HCT116 (cell line): ENCODE measurements at regions not wholly inside any gene's neighbourhood (a gene's known extent, or its start where the extent isn't known, plus 50 kb on each side); places are given as distances from the start of the nearest gene placed in this dataset.

Experiments used
- ATAC-seq: fragments of 200-7000 bp; cut with Tn5 transposase; 2 replicates; pipeline ENCODE4 v1.9.1; 2020; ENCODE audit warnings: mild to moderate bottlenecking, moderate library complexity
- BruUV-seq: library from RNA; stranded (reverse); fragments of 400-500 nt; replicated peaks from 2 replicates; lab custom pipeline; 2021; lab: Mats Ljungman, UMichigan
- CTCF ChIA-PET: fragments of 300-600 bp; sonication (Branson Sonifier 250); formaldehyde crosslinking; loops from one replicate; lab custom pipeline; 2021; ENCODE audit warnings: antibody characterized with exemption; lab: Charles Lee
- POLR2A ChIA-PET: fragments of 300-600, 350-600 bp; sonication (Branson Sonifier 250); formaldehyde crosslinking; loops from one replicate; lab custom pipeline; 2021; ENCODE audit warnings: antibody characterized with exemption; lab: Charles Lee
- RAD21 ChIA-PET, 2 experiments: fragments of 300-600 bp; sonication (Branson Sonifier 250); formaldehyde crosslinking; loops; one replicate each; lab custom pipeline; 2023; ENCODE audit warnings: low total read pairs in 2 of 2; ENCODE audit not compliant: uncharacterized antibody in 2 of 2, unreplicated experiment in 2 of 2, low non-redundant PET in 1 of 2; lab: Charles Lee
- DNase-seq: peaks from one replicate; pipeline ENCODE4 v3.0.0-alpha.2; 2010; ENCODE audit warnings: low read depth, low spot score
- H2AFZ ChIP-seq: fragments of 200-600 bp; shearing (Covaris generic), sonication (generic); 2 replicates; pipeline ENCODE4 v1.6.1; 2017; ENCODE audit warnings: low read depth, mixed run types, mixed read lengths, antibody characterized with exemption, low read length; ENCODE audit not compliant: poor library complexity, severe bottlenecking
- H3K27ac ChIP-seq: 2 replicates; pipeline ENCODE4 v1.5.1; 2012; ENCODE audit warnings: low read depth, low read length
- H3K27me3 ChIP-seq: fragments of 200-600 bp; sonication (generic); 2 replicates; pipeline ENCODE4 v1.6.1; 2016; ENCODE audit warnings: mixed run types, low read length, mixed read lengths; ENCODE audit not compliant: insufficient read depth
- H3K36me3 ChIP-seq, 2 experiments: fragments of 200-500 bp in 1 of 2; fragments of 200-600 bp in 1 of 2; sonication (Bioruptor generic) in 1 of 2; sonication (generic) in 1 of 2; 2 replicates each; pipeline versions ENCODE4 v1.5.1 to v1.6.1; 2014 to 2016; ENCODE audit warnings: low read length in 2 of 2, inconsistent platforms in 1 of 2, mixed read lengths in 1 of 2, mixed run types in 1 of 2; ENCODE audit not compliant: insufficient read depth in 2 of 2, control insufficient read depth in 1 of 2
- H3K4me1 ChIP-seq, 2 experiments: fragments of 200-600 bp in 1 of 2; sonication (generic) in 1 of 2; 2 replicates each; pipeline versions ENCODE4 v1.5.1 to v1.6.1; 2012 to 2017; ENCODE audit warnings: low read length in 2 of 2, inconsistent platforms in 1 of 2, mild to moderate bottlenecking in 1 of 2, mixed read lengths in 1 of 2, mixed run types in 1 of 2, moderate library complexity in 1 of 2; ENCODE audit not compliant: insufficient read depth in 2 of 2, control insufficient read depth in 1 of 2
- H3K4me2 ChIP-seq: fragments of 200-600 bp; sonication (generic); 2 replicates; pipeline ENCODE4 v1.6.1; 2017; ENCODE audit warnings: mixed run types, low read length, mixed read lengths
- H3K4me3 ChIP-seq, 2 experiments: fragments of 200-600 bp in 1 of 2; sonication (generic) in 1 of 2; replicated peaks in 1 of 2; 2 replicates each; pipeline ENCODE4 v1.5.1; 2011 to 2016; ENCODE audit warnings: low read length in 2 of 2, control low read depth in 1 of 2, low read depth in 1 of 2, mild to moderate bottlenecking in 1 of 2, mixed read lengths in 1 of 2, mixed run types in 1 of 2
- H3K79me2 ChIP-seq: fragments of 200-600 bp; sonication (generic); 2 replicates; pipeline ENCODE4 v1.6.1; 2017; ENCODE audit warnings: mild to moderate bottlenecking, mixed run types, low read length, moderate library complexity, mixed read lengths; ENCODE audit not compliant: insufficient read depth
- H3K9ac ChIP-seq: fragments of 200-600 bp; sonication (generic); 2 replicates; pipeline ENCODE4 v1.6.1; 2016; ENCODE audit warnings: low read length, mixed read lengths
- H3K9me2 ChIP-seq: fragments of 200-600 bp; sonication (generic), shearing (Covaris generic); 2 replicates; pipeline ENCODE4 v1.6.1; 2017; ENCODE audit warnings: mixed run types, mild to moderate bottlenecking, moderate library complexity; ENCODE audit not compliant: insufficient read depth
- H3K9me3 ChIP-seq, 2 experiments: fragments of 200-500 bp in 1 of 2; fragments of 200-600 bp in 1 of 2; sonication (Bioruptor generic) in 1 of 2; sonication (generic) in 1 of 2; 2 replicates each; pipeline ENCODE4 v1.6.1; 2014 to 2017; ENCODE audit warnings: low read length in 2 of 2, mixed read lengths in 2 of 2, inconsistent platforms in 1 of 2, low read depth in 1 of 2, mild to moderate bottlenecking in 1 of 2, mixed run types in 1 of 2, moderate library complexity in 1 of 2; ENCODE audit not compliant: control insufficient read depth in 1 of 2, insufficient read depth in 1 of 2
- H4K20me1 ChIP-seq: fragments of 200-600 bp; sonication (generic), shearing (Covaris generic); 2 replicates; pipeline ENCODE4 v1.6.1; 2017; ENCODE audit warnings: mixed run types, mild to moderate bottlenecking, moderate library complexity; ENCODE audit not compliant: insufficient read depth
- ATF3 ChIP-seq: IDR thresholded peaks from 2 replicates; pipeline ENCODE4 v1.6.1; 2012
- CEBPB ChIP-seq: IDR thresholded peaks from 2 replicates; pipeline ENCODE4 v1.6.1; 2012; ENCODE audit warnings: low read depth
- CTCF ChIP-seq, 3 experiments: fragments of 200-600 bp in 1 of 3; sonication (generic) in 1 of 3; IDR thresholded peaks in 2 of 3; conservative IDR thresholded peaks in 1 of 3; 2 replicates each; pipeline ENCODE4 v1.5.1; 2012 to 2017; ENCODE audit warnings: low read depth in 2 of 3, low read length in 2 of 3, antibody characterized with exemption in 1 of 3, borderline replicate concordance in 1 of 3, control low read depth in 1 of 3, mild to moderate bottlenecking in 1 of 3, mixed read lengths in 1 of 3, mixed run types in 1 of 3, moderate library complexity in 1 of 3; ENCODE audit not compliant: insufficient read depth in 1 of 3
- FOSL1 ChIP-seq: IDR thresholded peaks from 2 replicates; pipeline ENCODE4 v1.6.1; 2012; ENCODE audit warnings: low read depth
- JUND ChIP-seq: IDR thresholded peaks from 2 replicates; pipeline ENCODE4 v1.6.1; 2012
- MAX ChIP-seq: IDR thresholded peaks from 2 replicates; pipeline ENCODE4 v1.6.1; 2012
- POLR2A ChIP-seq: IDR thresholded peaks from 2 replicates; pipeline ENCODE4 v1.7.0; 2011; ENCODE audit warnings: borderline replicate concordance; ENCODE audit not compliant: insufficient read depth, insufficient read length; ENCODE audit errors: extremely low read depth
- RAD21 ChIP-seq: IDR thresholded peaks from 2 replicates; pipeline ENCODE4 v1.6.1; 2012; ENCODE audit warnings: low read depth, mild to moderate bottlenecking
- REST ChIP-seq: IDR thresholded peaks from 2 replicates; pipeline ENCODE4 v1.6.1; 2012; ENCODE audit warnings: low read depth
- SP1 ChIP-seq: IDR thresholded peaks from 2 replicates; pipeline ENCODE4 v1.6.1; 2012; ENCODE audit warnings: low read depth
- ZBTB33 ChIP-seq: IDR thresholded peaks from 2 replicates; pipeline ENCODE4 v1.6.1; 2011; ENCODE audit warnings: mild to moderate bottlenecking, low read length, moderate library complexity; ENCODE audit not compliant: insufficient replicate concordance; ENCODE audit errors: extremely low read depth
- ZFX ChIP-seq: fragments of 450-650 bp; IDR thresholded peaks from 2 replicates; pipeline ENCODE4 v1.6.1; 2017
- intact Hi-C: fragments of 100-400 bp; cut with micrococcal nuclease; formaldehyde crosslinking; loops from 2 replicates; pipeline ENCODE4 v1.10.0; 2022

GRCh38 chr10:29916669-29917068 lies 142.7 kb downstream of the JCAD start:
- peaks cover 25% of the 10 kb centered on the region for H3K27me3 ChIP-seq
- POLR2A ChIA-PET: no interaction called here
- H3K36me3 ChIP-seq: no peaks in the 10 kb centered on the region
- no TSS peak for BruUV-seq
- no peaks in the 10 kb centered on the region for H3K9me2 ChIP-seq
- intact Hi-C loops: no loop called here
- no peak overlapping the region for H3K27ac ChIP-seq
- ATAC-seq (no peak), DNase-seq (no peak)
- no peak for TF ChIP-seq FOSL1
- H3K4me3 ChIP-seq: no peak overlapping the region
- H3K4me1 ChIP-seq: no peaks in the 10 kb centered on the region
- no peaks in the 10 kb centered on the region for H3K79me2 ChIP-seq
- no peak overlapping the region for H3K9ac ChIP-seq
- H2AFZ ChIP-seq: no peak overlapping the region
- no peaks in the 10 kb centered on the region for H3K9me3 ChIP-seq
- H4K20me1 ChIP-seq: no peaks in the 10 kb centered on the region
- H3K4me2 ChIP-seq: no peak overlapping the region
- RAD21 ChIA-PET: no interaction called here
- CTCF ChIA-PET: no interaction called here

- intact Hi-C loops: no loop called here
- Histone ChIP-seq H3K4me1 (no peaks in the 10 kb centered on the region), H3K9me2 (no peaks in the 10 kb centered on the region), H3K4me2 (no peak overlapping the region), H3K27me3 (peaks cover 16% of the 10 kb centered on the region), H3K27ac (no peak overlapping the region), H3K9me3 (no peaks in the 10 kb centered on the region), H4K20me1 (no peaks in the 10 kb centered on the region), H3K4me3 (no peak overlapping the region), H3K79me2 (no peaks in the 10 kb centered on the region), H2AFZ (no peak overlapping the region), H3K36me3 (no peaks in the 10 kb centered on the region), H3K9ac (no peak overlapping the region)
- CTCF ChIA-PET: no interaction called here
- DNase-seq (no peak), ATAC-seq (no peak)
- POLR2A ChIA-PET: no interaction called here
- RAD21 ChIA-PET: no interaction called here
- BruUV-seq: no TSS peak
- no peak for TF ChIP-seq CTCF (IDR thresholded peaks at IDR 0.05 in 2 of 3, conservative IDR thresholded peaks at IDR 0.05 in 1 of 3; ENCODE audit: borderline replicate concordance in 1 of 3, insufficient read depth in 1 of 3, low read depth in 2 of 3, low read length in 2 of 3)
- TF ChIP-seq SP1: no peak
- no peak for TF ChIP-seq MAX
- TF ChIP-seq RAD21: no peak
- no peak for TF ChIP-seq REST
- no peak for TF ChIP-seq ATF3
- no peak for TF ChIP-seq POLR2A
- TF ChIP-seq CEBPB: no peak
- no peak for TF ChIP-seq JUND
- TF ChIP-seq ZFX: no peak
- TF ChIP-seq ZBTB33: no peak
Observed at GRCh38 chr10:29914986-29915785, 144.2 kb downstream of the JCAD start.
